AG10803 (cell line): ENCODE measurements at regions not wholly inside any gene's neighbourhood (a gene's known extent, or its start where the extent isn't known, plus 50 kb on each side); places are given as distances from the start of the nearest gene placed in this dataset.

Experiments used
- DNase-seq: peaks from one replicate; pipeline ENCODE4 v3.0.0; 2010; ENCODE audit warnings: low read depth
- H3K4me3 ChIP-seq: 2 replicates; pipeline ENCODE4 v1.5.1; 2011; ENCODE audit warnings: mild to moderate bottlenecking, low read length, control low read depth
- CTCF ChIP-seq: conservative IDR thresholded peaks from 2 replicates; pipeline ENCODE4 v1.5.1; 2011; ENCODE audit warnings: mild to moderate bottlenecking, low read length, control low read depth, inconsistent platforms

- TF ChIP-seq CTCF: no peak
- no peak overlapping the region for H3K4me3 ChIP-seq
- no peak for DNase-seq
Measured at GRCh38 chrX:140447150-140447549, 57.7 kb downstream of the SOX3 start.

GRCh38 chrX:140440876-140441275 lies 64.0 kb downstream of the SOX3 start:
- DNase-seq: peak; percentile 26
- no peak for TF ChIP-seq CTCF
- H3K4me3 ChIP-seq: no peak overlapping the region

- TF ChIP-seq CTCF: no peak
- no peak overlapping the region for H3K4me3 ChIP-seq
- DNase-seq: no peak
Measured at GRCh38 chrX:140439476-140439875, 65.4 kb downstream of the SOX3 start.

- TF ChIP-seq CTCF: no peak
- DNase-seq: no peak
- H3K4me3 ChIP-seq: no peak overlapping the region
Measured at GRCh38 chrX:140434347-140434746, 70.5 kb downstream of the SOX3 start.

- no peak overlapping the region for H3K4me3 ChIP-seq
- peak; percentile 19 for DNase-seq
- TF ChIP-seq CTCF: no peak
Measured at GRCh38 chrX:140433582-140433981, 71.3 kb downstream of the SOX3 start.

GRCh38 chrX:140432346-140433175 lies 72.3 kb downstream of the SOX3 start:
- H3K4me3 ChIP-seq: no peak overlapping the region
- TF ChIP-seq CTCF: no peak
- peak; percentile 75 for DNase-seq

- peak; percentile 54 for DNase-seq
- no peak overlapping the region for H3K4me3 ChIP-seq
- no peak for TF ChIP-seq CTCF
Measured at GRCh38 chrX:140431521-140431920, 73.3 kb downstream of the SOX3 start.
